SH-SY5Y (cell line): ENCODE measurements at regions not wholly inside any gene's neighbourhood (a gene's known extent, or its start where the extent isn't known, plus 50 kb on each side); places are given as distances from the start of the nearest gene placed in this dataset.

Experiments used
- GATA2 ChIP-seq: IDR thresholded peaks from 2 replicates; pipeline ENCODE4 v1.6.1; 2011; ENCODE audit warnings: mild to moderate bottlenecking, low read depth, low read length
- GATA3 ChIP-seq: IDR thresholded peaks from 2 replicates; pipeline ENCODE4 v1.6.1; 2011; ENCODE audit warnings: low read depth, mild to moderate bottlenecking, low read length, moderate library complexity

DNA sequence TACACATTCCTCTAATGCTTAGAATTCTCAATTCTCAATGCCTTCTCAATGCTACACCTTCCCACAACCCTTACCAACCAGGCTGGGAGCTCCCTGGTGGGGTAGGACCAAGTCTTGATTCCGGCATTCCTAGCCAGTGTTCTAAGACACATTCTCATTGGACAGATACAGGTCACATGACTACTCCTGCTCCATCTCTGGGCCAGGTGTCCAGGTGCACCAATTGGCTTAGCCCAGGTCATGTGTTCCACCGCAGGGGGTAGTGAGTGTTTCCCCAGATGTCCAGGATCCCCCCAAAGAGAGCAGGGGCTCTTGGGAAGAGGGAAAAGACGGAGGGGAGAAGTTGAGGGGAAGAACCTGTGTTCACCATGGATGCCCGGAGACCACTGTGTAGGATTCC, 58.7 kb upstream of the MLN start:
- TF ChIP-seq GATA2 (no peak), GATA3 (no peak)

DNA sequence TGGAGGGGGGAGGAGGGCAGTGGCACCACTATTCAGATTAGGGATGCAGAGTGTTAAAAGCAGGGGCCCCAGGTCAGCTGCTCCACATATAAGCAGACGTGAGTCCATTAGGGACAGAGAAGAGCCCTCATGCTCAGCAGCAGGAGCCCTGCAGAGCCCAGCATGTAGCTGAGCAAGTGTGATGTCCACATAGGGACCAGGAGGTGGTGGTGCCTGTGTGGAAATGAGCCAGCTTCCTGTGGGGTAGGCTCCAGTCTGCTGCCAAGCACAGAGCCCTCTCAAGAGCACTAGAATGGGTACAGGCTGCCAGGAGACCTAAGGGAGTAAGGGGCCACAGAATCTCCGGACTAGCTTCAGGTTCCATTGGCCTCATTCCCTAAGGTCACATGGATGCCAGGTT, 57.9 kb upstream of the MLN start:
- no peak for TF ChIP-seq GATA3
- no peak for TF ChIP-seq GATA2

DNA sequence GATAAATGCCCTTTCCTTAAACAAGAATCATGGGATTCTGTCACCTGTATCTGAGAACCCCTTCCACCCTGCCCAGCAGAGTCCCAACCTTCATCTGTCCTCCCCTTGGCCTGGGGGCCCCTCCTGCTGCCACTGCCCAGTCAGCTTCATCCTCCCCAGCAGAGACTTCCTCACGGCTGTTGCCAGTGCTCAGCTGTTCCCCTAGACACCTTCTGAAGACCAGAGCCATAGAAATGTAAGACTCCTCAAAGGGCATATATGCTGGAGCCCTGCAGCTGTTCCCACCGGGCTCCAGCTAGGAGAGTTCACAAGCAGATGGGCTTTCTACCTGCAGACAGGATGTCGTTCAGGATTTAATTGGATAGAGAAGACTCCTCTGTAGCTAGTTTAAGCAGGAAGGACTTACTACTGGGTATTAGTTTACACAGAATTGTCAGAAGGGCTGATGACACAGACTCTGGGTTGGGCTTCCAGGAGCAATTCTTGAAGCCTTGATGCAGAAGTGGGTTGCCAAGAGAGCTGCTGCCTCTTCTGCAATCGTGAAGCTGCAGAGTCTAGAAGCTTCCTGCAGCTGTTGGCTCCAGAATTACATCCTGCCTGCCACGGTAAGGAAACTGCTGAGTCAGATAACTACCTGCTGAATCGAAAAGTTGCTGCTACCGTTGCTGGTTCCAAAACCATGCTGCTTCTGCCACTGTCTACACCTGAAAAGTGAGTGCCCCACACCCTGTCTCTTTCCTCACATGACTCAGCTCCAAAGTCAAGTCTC, 57.1 kb upstream of the MLN start:
- TF ChIP-seq GATA2 (no peak), GATA3 (no peak)

DNA sequence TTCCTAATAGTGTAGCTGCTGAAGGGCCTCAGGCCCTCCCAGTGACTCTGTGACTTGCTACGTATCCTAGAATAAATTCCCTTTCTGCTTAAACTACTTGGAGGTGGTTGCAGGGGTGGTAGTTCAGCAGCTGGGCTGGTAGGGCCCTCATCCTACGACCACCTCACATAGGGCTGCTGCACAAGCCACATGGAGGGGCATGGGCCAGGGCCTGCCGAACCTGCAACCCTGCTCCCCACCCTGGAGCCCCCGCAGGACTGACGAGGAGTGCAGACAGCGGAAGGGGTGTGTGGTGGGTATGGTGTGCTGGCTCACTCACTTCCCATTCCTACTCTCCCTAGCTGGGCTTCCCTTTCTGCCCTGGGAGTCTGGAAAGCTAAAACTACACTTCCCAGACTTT, 56.2 kb upstream of the MLN start:
- no peak for TF ChIP-seq GATA3
- TF ChIP-seq GATA2, result no peak

DNA sequence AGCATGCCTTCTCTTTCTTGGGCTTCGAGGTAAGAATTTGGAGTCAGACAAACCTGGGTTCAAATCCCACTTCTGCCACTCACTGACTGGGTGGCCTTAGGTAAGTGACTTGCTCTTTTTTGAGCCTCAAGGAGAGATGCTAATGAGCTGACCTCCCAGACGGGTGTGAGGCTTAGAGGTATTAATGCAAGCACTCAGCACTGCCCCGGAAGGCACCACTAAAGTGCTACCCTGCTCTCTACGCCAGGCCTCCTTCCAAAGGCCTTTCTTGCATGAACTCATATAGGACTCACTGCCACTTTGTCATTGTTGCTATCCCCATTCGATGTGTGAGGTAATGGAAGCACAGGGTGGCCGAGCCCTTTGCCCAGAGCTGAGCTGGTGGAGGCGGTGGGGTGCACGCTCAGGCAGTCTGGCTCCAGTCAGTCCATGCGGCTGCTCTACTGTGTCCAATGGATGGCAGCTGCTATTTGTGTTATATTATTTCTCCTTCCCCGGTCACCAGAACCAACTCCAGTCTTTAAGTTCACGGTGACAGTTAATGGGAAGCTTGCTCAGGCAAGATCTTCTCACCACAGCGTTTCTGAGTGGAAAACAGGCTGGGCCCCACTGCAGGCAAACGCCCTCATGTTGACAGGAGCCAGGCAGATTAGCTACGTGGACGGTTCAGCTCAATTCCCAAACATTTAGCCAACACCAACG, 55.2 kb upstream of the MLN start:
- TF ChIP-seq GATA2, result no peak

DNA sequence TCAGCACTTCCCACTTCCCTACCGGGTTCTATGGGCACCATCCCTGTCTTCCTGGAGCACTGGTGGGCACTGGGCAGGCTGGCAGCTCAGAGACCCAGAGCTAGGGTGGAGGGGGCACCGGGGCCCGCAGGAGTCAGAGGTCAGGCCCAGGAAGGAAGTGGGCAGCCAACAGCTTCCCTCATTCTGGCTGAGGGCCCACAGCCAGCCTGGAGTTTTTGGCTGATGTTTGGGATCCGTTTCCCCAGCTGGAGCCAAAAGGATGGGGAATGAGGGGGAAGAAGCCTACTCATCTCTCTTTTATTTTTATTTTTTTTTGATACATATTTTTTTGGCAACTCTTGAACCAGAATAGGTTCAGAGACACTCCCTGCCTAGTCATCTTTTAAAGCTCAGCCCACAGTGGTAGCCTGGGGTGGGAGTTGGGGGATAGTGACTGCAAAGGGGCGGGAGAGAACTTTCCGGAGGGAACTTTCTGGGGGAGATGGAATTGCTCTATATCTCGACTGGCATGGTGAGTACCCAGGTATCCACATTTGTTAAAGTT, 54.2 kb upstream of the MLN start:
- no peak for TF ChIP-seq GATA3
- no peak for TF ChIP-seq GATA2

DNA sequence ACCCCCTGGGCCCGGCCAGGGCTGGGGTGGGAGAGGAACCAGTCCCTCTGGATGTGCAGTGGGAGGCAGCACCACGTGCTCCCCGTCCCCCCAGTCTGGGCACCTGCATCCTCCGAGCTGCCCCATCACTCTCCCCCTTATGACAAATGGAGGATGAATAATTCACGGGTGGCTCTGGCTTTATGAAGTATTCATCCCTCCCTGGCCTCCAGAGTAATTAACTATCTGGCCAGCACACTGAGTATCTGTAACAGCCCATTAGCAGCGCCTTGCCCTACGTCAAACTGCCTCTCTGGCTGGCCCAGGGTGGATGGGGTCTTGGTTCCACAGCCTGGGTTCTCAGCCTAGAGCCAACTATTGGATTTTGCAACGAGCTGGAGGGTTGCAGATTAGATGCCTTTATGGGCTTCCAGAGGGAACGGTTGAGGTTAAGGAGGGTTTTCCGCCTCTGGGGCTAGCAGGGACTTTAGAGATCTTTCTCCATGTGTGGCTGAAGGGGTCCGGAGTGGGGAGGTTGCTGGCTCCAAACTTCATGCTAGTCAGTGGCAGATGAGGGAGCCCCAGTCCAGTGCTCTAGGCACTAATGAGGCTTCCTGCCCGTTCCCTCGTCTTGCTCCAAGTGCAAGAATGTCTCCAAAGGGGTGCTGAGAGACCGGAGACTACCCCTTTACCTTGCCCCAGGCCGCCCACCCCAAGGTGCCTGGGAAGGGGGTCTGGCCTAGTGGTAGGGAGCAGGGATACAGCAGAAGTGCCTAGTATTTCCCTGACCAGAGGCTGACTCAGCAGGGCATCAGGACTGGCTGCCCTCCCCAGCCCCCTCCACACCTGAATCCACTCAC, 53.5 kb upstream of the MLN start:
- TF ChIP-seq GATA3 (no peak), GATA2 (no peak)

DNA sequence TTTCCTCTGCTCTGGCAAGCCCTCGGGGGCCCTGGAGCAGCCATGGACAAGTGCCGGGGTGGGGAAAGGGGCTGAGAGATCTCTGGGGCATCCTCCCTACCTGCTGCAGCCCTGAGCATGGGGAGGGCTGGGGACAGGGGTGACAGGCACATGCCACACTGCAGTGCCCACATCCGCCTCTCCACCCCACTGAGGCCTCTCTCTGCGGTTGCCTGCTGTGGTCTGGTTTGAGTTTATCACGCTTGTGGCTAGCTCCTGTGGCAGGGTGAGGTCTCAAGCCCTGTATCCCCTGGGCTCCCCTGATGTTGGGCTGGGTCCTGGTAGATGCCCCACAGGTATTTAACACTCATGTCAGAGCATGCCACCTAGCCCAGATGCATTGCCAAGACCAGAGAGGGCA, 52.9 kb upstream of the MLN start:
- TF ChIP-seq GATA2, result no peak

DNA sequence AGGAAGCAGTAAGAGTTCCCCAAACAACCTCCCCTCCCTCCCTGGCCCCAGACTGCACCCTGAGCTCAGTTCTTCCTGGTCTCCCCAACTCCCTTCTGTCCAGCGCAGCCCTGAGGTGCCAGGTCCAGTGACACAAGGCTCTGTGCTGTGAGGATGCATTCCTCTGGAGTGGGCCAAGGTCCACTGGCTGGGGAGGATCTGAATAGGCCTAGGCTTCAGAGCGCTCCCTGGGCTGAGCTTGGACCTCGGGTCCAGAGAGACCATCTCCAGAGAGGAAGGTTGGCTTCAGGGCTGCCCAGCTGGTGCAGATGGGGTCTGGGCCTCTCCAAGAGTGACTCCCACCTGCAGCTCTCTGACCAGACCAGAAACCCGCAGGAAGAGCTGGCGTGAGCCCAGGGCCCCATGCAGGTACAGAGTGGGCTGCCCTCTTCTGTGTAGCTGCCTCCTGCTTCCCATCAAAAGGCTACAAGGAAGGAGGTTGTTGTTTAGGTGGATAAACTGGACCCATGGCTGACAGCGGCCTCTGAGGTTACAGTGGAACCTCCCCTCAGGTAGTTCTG, 52.3 kb upstream of the MLN start:
- TF ChIP-seq GATA3, result no peak
- no peak for TF ChIP-seq GATA2

DNA sequence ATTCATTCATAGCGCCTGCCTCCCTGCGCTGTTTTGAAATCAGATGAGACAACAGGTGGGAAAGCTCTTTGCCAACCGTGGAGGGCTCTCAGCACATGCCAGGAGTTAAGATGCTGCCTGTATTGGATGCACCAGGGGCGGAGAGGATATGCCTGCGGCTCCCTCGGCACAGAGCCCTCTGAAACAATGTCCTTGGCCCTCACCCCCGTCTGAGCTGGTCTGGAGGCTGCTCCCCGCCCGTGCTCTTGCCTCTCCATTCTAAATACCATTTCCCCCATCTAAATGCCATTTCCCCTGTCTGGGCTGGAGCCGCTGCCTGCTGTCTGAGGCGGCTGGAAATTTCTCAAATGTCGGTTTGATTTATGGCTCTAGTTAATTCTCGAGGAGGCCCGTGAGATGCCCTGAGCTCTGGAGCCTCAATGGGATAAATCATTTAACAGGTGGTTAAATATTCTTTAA, 50.8 kb upstream of the MLN start:
- TF ChIP-seq GATA2 (no peak), GATA3 (no peak)

DNA sequence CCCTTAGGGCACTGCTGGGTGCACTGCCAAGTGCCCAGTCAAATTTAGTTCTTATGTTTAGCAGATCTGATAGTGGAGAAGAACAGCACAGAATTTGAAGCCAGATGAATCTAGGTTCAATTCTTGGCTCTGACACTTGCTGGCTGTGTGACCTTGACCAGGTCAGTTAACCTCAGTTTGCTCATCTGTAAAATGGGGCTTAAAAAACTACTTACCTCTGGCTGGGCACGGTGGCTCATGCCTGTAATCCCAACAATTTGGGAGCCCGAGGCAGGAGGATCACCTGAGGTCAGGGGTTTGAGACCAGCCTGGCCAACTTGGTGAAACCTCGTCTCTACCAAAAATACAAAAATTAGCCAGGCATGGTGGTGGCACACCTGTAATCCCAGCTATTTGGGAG, 49.9 kb upstream of the MLN start:
- no peak for TF ChIP-seq GATA3
- TF ChIP-seq GATA2, result no peak
